GM19023 (cell line): ENCODE measurements at regions not wholly inside any gene's neighbourhood (a gene's known extent, or its start where the extent isn't known, plus 50 kb on each side); places are given as distances from the start of the nearest gene placed in this dataset.
A peak's percentile ranks its signal among the peaks of the same experiment; 100 is the strongest.
"Not testable (repeated sequence)": the region's sequence is repeated elsewhere in the genome, so short reads cannot be mapped to it uniquely, and the experiment has no call there.

Experiments
- ATAC-seq: cut with Tn5 transposase; IDR thresholded peaks from one replicate; pipeline ENCODE4 v1.9.1; 2021; ENCODE audit warnings: mild to moderate bottlenecking, moderate library complexity; ENCODE audit not compliant: unreplicated experiment

DNA sequence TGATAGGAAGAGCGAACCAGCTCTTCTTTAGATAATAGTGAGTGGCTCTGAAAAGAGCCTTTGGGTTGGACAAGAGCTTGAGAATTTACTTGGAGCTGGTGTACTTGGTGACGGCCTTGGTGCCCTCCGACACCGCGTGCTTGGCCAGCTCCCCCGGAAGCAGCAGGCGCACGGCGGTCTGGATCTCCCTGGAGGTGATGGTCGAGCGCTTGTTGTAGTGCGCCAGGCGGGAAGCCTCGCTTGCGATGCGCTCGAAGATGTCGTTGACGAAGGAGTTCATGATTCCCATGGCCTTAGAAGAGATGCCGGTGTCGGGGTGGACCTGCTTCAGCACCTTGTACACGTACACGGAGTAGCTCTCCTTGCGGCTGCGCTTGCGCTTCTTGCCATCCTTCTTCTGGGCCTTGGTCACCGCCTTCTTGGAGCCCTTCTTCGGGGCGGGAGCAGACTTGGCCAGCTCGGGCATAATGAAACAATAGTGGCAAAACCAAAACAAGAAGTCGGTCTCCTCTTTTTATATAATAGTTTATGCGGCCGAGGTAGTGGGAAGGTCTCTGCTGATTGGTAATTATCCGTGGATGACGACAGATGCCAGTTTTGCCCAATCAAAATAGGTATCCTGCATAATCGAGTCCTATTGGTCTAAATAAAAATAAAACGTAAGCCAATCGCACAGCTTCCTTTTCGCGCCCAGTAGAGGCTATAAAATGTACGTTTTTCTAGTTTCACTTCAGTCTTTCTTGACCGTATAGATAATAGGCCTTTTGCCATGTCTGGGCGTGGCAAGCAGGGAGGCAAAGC lies 104.6 kb downstream of the OR2B2 start:
- peak; percentile 73 for ATAC-seq

DNA sequence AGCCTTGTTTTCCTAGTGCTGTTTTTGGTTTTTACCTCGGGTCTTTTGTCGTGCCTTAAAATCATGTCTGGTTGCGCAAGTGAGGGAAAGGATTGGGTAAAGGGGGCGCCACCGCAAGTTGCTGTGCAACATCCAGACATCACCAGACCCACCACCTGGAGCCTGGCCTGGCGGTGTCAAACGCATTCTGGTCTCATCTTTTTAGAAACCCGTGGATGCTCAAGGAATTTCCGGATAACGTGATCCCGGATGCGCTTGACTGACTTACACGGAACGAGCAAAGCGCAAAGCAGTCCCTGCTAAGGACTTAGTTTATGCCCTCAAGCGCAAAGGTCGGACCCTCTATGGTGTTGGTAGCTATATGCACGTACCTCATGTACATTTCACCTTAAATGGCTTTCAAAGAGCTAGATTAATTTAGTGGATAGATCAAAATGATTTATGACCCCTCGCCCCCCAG lies 105.2 kb downstream of the OR2B2 start:
- no peak for ATAC-seq

DNA sequence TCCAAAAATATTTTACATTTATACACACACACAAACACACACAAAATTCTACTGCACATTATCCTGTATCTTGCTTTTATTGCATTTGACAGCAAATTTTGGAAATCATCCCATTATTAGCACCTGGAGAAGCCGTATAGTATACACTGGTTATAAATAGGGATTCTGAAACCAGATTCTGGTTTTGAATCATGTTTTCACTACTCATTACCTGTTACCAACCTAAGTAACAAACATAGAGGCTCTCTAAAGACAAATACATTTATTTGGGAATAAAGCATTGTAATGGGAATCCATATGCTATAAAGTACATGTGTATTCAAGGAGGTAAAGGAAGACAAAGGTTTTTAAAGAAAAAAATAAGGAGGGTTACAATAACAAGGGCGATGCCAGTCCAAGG lies 106.8 kb downstream of the OR2B2 start:
- ATAC-seq = no peak

DNA sequence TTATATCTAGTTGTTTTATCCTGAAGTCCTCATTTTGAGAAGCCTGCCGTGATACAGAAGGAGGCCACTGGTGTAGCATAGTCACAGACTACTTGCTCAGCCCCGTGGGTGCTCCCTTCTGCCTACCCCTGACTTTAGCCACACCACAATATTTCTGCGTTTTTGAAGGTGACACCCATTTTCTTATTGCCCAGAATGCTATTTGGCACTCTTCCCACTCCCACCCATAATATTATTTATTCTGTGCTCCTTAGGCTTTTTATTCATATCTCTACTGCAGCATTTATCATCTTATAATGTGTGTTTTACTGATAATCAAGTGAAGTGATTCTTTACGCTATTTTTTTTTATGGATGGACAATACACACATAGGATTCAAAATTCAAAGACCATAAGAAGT lies 107.3 kb downstream of the OR2B2 start:
- ATAC-seq = no peak

DNA sequence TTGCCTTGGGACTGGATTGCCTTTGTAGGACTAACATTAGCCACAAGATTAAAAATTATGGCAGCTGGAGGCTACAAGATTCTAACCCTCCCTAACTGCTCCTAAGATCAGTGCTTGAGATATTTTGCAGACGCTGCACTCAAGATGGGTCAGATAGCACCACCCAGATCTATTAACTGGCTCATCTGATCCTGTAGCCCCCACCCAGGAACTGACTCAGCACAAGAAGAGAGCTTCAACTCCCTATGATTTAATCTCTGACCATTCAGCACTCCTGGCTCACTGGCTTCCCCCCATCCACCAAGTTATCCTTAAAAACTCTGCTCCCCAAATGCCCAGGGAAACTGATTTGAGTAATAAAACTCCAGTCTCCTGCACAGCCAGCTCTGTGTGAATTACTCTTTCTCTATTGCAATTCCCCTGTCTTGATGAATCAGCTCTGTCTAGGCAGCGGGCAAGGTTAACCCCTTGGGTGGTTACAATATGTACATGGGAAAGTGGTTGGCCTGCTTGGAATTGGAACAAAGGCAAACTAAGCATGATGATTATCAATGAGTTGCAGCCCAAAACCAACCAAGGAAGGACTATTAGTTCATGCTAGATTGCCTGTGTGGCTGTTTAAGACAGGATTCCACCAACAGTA lies 111.3 kb downstream of the OR2B2 start:
- ATAC-seq = no peak

DNA sequence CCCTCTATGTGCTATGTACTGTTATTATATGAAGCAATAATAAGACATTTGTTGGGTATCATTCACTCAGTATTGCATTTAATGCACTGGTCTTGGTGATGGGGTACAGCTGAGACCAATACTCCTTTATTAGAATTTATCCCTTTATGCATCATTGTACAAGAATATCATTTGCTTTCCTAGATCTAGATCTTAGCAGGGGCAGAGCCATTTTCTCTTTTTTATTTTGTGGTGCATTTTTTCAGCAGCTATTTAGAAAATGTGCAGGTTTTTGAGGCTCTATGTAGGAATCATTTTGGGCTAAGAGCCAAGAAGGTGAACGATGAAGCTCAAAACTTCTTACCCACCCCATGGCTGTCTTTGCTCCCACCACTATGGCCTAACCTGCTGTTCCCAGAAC lies 114.2 kb downstream of the OR2B2 start:
- ATAC-seq = no peak

DNA sequence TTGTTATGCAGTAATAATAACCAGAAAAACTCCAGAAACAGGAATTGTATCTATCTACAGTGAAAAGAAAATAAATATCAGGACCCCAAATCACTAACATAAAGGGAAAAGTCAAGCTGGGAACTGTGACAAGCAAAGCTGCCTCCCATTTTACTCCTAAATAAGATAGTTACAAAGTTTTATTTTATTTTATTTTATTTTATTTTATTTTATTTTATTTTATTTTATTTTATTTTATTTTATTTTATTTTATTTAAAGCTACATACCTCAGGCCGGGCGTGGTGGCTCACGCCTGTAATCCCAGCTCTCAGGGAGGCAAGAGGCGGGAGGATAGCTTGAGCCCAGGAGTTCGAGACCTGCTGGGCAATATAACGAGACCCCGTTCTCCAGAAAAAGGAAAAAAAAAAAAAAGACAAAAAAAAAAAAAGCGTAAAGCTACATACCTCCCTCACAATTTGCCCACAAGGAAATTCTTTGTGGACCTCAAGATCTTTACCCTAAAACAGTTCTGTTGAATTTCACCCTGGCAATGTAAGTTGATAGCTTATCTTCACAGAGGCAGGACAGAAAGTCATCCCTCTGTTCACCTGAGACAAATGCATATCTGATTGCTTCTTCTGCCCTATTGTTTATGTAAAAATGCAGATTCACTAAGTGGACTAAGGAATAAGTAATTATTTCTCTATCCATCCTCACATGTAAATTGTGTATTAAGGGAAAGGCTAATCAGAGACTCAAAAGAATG lies 115.3 kb downstream of the OR2B2 start:
- not testable (repeated sequence) for ATAC-seq

DNA sequence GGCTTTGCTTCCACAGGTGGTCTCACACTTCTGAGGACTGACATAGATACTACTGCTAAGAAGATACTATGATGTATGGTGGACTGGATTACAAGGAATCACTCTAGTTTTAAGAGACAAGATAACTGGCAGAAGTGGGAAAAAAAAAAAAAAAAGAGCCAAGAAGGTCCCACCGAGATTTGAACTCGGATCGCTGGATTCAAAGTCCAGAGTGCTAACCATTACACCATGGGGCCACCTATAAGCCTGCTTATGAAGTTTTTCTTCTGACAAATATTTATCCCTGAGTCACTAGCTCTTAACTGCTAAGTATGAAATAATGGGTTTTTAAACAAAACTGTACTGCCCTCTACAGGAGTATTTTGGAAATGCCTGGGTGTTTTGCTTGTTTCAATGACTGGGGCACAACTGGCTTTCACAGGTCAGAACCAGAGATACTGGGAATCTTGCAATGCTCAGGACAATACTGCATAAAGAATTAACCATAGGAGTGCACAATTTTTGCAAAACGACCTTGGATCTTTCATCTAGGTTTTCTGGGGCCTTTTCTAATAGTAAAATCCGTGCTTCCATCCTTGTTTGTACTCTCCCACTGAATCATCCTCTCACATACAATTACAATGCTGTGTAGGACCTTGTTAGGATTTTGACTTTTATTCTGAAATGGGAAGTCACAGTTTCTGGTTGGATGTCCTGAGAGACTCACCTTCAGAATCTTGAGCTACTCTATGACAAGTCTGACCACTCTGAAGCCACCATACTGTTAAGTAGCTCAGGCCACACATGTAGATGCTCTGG lies 116.3 kb downstream of the OR2B2 start:
- ATAC-seq = no peak

DNA sequence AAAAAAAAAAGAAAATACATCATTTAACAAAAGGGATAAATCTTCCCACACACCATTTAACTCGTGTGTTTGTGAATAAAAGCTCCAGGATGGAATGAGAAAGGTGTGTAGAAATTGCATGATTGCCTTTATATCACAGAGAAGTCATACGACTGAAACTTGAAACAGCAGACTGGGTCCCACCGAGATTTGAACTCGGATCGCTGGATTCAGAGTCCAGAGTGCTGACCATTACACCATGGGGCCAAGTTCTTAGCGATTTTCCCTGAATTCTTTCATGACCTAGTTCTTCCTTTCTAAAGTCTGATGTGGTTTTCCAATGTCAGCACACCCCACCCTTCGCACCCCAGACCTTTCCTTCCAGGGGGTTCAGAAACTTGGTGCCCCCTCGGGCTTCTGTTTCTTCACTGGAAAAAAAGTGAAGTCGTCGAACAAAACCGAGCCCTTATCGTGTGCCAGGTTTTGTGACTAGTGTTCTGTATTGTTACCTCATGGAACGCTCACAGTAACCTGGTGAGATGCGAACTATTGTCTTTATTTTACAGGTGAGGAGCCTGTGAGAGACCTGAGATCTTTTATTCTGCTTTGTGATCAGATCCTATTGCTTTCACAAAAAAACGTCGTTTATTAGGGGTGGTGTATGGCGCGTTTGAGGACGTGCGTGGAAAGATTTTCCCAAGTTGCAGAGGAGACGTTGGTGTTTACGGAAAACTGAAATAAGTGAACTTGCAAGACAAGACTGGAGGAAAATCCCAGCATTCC lies 120.8 kb downstream of the OR2B2 start:
- no peak for ATAC-seq

DNA sequence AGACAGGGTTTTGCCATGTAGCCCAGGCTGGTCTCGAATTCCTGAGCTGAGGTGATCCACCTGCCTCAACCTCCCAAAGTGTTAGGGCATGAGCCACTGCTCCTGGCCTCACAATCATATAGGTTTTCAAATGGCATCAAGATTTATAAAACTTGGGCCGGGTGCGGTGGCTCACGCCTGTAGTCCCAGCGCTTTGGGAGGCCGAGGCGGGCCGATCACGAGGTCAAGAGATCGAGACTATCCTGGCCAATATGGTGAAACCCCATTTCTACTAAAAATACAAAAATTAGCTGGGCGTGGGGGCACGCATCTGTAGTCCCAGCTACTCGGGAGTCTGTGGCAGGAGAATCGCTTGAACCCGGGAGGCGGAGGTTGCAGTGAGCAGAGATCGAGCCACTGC lies 123.8 kb downstream of the OR2B2 start:
- not testable (repeated sequence) for ATAC-seq

DNA sequence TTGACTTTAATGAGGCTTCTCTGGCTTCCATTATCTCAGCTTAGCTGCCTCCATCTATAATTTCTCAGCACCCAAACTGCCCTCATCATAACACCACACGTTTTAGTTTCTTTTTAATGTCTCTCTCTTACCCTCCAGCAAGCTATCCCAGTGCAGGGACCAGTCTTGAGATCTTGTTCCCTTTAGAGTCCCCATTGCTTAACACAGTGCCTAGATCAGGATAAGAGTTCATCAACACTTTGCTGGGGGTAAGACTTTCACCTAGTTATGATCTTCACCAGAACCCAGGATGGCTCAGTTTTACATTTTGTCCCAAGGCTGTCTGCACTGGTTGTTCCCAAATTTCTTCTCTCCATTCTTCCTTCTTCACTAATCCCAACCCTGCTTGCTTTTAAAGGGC lies 126.1 kb downstream of the OR2B2 start:
- ATAC-seq = no peak

DNA sequence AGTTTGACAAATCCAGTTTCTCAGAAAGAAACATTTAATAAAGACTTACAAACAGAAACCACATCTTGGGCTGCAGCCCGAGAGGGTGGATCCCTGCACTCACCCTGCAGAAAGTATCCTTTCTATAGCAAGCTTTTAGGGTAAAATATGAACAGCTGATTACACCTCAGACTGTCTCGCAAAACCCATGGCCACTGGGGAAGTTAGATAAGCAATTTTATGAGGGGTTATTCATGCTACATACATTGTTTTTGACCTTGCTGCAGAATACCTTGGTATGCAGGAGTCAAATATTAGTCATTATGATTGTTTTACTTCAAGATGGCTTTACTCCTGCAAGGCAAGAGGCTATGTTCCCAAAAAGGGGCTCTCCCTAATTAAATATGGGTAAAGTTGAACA lies 126.9 kb downstream of the OR2B2 start:
- no peak for ATAC-seq

DNA sequence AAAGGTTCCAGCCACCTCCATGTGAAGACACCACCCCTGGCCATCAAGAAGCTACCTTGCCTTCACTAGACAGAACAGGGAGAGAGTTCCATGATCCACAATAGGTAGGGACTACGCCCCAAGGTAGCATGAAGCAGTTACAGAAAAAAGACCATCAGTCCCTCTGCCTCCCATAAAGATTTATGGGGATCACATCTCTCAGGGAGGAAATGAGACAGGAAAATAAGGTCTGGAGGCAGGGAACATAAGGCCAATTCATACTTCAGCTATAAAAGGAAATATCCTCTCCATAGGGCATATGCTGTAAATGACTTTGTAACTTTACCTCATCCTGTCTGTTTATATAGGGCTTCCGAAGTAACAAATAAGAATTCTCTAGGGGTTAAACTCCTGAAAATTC lies 129.4 kb downstream of the OR2B2 start:
- ATAC-seq = no peak

DNA sequence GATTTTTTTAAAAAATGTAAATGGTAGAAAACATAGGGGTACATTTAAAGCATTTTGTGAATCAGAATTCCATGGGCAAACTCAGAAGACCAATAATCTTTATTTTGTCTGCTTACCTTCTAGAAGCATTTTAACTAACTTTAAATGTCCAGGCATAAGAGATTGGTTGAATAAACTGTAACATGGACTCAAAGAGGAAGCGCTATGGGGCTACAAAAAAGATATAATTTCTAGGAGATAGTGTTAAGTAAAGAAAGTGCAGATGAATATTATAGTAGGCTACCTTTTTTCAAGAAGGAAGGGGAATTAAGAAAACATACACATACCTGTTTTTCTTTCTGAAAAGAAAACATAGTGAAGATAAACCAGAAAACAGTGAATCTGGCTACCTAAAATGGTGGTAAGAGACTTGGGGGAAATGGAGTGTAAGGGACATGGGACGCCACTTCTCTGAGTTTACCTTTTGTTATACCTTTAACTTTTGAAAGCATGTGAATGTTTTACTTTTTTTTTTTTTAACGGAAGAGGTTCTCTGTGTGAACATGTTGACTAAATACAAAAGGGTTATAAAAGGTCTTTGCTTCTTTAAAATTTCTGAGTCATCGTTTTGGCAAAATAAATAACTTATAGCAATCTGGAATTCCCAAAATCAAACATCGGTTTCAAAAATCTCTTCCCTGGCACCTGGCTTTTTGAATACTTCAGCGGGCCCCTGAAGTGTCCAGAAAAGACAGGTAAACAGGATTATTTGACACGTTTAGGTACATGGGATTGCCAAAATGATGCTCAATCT lies 133.4 kb downstream of the OR2B2 start:
- ATAC-seq = no peak

DNA sequence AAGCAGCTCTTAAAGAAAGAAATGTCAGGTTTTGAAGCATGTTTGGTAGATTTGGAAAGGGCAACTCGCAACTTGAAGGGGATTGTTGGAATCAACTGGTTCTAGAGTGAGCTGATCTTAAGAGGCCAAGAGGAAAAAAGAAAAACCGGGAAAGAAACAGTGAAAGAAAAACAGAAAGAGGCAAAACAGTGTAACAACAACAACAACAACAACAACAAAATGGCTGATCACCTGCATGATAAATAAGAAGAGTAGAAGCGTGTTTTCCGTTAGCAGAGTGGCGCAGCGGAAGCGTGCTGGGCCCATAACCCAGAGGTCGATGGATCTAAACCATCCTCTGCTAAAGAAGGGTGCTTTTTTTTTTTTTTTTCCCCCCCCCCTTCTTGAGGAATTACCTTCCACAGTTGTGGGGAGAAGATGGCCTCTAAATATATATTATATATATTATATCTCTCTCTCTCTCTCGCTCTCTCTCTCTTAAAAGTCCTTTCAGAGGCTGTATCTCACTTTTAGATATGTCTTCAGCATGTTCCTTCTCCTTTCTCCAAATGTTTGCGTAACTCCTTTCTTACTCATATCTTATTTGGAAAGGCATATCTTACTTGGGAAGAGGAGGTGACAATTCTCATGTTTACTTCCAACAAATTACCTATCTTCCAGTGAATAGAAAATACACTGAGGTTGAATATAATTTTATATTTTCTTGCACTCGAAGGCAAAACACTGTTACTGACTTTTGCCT lies 134.4 kb downstream of the OR2B2 start:
- ATAC-seq = no peak

DNA sequence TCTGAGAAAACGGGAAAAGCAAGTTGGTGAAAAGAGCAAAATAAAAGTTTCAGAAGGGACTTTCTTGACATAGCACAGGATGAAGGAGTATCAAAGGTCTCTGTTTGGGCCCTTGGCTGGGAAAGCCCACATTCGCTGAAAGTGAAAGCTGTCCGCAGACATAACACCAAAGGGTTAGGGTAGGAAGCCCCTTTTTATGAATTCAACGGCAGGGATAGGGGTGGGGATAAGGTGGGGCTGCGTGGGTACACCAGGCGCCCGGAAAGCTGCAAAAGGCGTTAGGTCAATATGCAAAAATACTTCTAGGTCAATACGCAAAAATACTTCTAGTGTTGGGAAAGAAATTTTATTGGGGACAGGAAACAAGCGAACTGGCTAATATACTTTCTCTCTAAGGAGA lies 135.1 kb downstream of the OR2B2 start:
- no peak for ATAC-seq

DNA sequence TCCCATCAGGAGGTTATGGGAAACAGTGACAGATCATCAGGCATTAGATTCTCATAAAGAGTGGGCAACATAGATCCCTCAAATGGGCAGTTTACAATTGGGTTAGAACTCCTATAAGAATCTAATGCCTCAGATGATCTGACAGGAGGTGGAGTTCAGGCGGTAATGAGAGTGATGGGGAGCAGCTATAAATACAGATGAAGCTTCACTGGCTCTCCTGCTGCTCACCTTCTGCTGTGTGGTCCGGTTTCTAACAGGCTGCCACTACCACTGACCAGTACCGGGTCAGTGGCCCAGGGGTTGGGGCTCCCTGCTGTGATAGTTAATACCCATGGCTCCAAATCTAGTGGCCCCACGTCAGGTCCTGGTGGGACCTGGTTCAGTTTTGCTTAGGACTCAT lies 135.7 kb downstream of the OR2B2 start:
- ATAC-seq = no peak

DNA sequence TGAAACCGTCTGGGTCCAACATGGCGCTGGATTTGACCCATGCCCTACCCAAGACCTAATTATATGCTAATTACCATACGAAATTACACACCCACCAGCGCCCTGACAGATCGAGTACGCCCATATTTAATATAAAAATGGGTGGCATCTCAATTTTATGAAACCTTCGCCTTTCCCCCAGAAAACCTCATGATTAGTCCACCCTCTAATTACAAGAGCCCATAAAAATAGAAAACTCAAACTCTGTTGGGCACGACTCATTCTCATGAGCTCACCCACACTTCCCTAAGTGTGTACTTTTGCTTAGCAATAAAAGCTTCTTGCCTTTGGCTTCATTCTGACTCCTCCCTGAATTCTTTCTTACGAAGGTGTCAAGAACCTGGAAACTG lies 136.4 kb downstream of the OR2B2 start:
- no peak for ATAC-seq
